ENCODE measurements at regions not wholly inside any gene's neighbourhood (a gene's known extent, or its start where the extent isn't known, plus 50 kb on each side); places are given as distances from the start of the nearest gene placed in this dataset.
"Not testable (repeated sequence)": the region's sequence is repeated elsewhere in the genome, so short reads cannot be mapped to it uniquely, and the experiment has no call there.

GRCh38 chr1:121551491-121551890 lies 366.7 kb downstream of the SRGAP2C start:
- not testable (repeated sequence) for TF ChIP-seq CTCF (conservative IDR thresholded peaks at IDR 0.05 in 1 of 2, IDR thresholded peaks at IDR 0.05 in 1 of 2; ENCODE audit: extremely low read depth in 1 of 2, insufficient read depth in 1 of 2, low read depth in 1 of 2, low read length in 2 of 2); EZH2 (IDR thresholded peaks at IDR 0.05; ENCODE audit: borderline replicate concordance, low read length)
